ENCODE measurements at regions not wholly inside any gene's neighbourhood (a gene's known extent, or its start where the extent isn't known, plus 50 kb on each side); places are given as distances from the start of the nearest gene placed in this dataset.
A peak's percentile ranks its signal among the peaks of the same experiment; 100 is the strongest.

DNA sequence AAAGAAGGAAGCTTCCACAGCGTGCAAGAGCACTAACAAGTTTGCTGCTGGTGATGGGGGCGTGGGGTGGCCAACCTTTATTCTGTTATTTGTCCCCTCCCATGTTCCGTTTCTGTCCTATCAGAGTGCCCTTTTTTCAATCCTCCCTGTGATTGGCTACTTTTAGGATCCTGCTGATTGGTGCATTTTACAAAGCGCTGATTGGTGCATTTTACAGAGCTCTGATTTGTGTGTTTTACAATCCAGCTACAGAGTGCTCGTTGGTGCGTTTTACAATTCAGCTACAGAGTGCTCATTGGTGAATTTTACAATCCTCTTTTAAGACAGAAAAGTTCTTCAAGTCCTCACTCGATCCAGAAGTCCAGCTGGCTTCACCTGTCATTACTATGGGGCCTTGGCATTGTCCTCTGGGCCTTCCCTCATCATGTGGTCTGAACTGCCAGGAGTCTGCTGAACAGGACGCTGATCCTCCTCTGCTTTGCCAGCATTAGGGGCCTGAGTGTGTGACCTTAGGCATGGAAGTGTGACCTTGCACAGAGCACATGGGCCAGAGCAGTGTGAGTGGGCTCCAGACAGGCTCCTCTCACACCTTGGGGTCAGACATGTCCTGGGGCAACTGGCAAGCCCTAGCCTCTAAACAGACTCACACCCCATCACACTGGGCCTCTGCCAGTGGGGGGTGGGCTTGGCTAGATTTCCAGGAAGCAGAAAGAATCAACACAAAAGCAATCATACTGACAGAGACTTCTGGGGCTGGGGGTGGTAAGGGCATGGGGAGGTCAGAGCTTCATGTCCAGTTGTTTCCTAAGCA is 167.4 kb downstream of the PTPN20 start:
- Histone ChIP-seq H3K27me3 (ENCODE audit: insufficient read depth, low read depth) (no peaks in the 10 kb centered on the region), H3K4me3 (no peak overlapping the region), H2AFZ (no peak overlapping the region), H3K9me3 (ENCODE audit: insufficient read depth, low read depth) (no peaks in the 10 kb centered on the region; the same call in 1 of the 2 replicates), H3K36me3 (ENCODE audit: low read depth) (no peaks in the 10 kb centered on the region), H3K4me2 (peak overlapping the region; percentile 23; the same call in 1 of the 2 replicates), H3K27ac (no peak overlapping the region), H3K79me2 (ENCODE audit: low read depth) (no peaks in the 10 kb centered on the region), H4K20me1 (ENCODE audit: insufficient read depth) (no peaks in the 10 kb centered on the region), H3K4me1 (replicated peaks; ENCODE audit: insufficient read depth) (peaks cover 11% of the 10 kb centered on the region), H3F3A (ENCODE audit: insufficient read depth, low read depth) (no peaks in the 10 kb centered on the region), H3K9me2 (ENCODE audit: insufficient read depth) (no peaks in the 10 kb centered on the region)
- intact Hi-C loops (cut with micrococcal nuclease; ENCODE audit: unreplicated experiment), result no loop called here
- BruUV-seq (replicated peaks), result no TSS peak
- ChIA-PET POLR2A (ENCODE audit: unreplicated experiment) (no interaction called here), CTCF (no interaction called here)
- TF ChIP-seq, protein P1, sequence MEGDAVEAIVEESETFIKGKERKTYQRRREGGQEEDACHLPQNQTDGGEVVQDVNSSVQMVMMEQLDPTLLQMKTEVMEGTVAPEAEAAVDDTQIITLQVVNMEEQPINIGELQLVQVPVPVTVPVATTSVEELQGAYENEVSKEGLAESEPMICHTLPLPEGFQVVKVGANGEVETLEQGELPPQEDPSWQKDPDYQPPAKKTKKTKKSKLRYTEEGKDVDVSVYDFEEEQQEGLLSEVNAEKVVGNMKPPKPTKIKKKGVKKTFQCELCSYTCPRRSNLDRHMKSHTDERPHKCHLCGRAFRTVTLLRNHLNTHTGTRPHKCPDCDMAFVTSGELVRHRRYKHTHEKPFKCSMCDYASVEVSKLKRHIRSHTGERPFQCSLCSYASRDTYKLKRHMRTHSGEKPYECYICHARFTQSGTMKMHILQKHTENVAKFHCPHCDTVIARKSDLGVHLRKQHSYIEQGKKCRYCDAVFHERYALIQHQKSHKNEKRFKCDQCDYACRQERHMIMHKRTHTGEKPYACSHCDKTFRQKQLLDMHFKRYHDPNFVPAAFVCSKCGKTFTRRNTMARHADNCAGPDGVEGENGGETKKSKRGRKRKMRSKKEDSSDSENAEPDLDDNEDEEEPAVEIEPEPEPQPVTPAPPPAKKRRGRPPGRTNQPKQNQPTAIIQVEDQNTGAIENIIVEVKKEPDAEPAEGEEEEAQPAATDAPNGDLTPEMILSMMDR (conservative IDR thresholded peaks at IDR 0.05), result no peak
- no peak for TF ChIP-seq EZH2 (IDR thresholded peaks at IDR 0.05; ENCODE audit: low read depth)
- peak in 1 of 2 experiments; percentile 33 for DNase-seq

DNA sequence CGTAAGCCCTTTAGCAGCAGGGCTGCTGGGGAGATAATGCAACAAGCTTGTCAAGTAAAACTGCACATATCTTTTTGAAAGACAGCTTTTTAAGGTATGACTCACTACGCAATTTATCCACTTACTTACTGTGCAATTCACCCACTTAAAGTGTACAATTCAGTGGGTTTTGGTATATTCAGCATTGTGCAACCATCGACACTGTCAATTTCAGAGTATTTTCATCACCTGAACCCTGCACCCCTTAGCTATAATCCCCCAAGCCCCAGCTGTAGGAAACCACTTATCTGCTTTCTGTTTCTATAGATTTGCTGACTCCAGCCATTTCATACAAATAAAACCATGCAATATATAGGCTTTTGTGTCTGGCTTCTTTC is 168.0 kb downstream of the PTPN20 start:
- Histone ChIP-seq H3K4me1 (replicated peaks; ENCODE audit: insufficient read depth) (peaks cover 11% of the 10 kb centered on the region), H3K9me3 (ENCODE audit: insufficient read depth, low read depth) (no peaks in the 10 kb centered on the region; the same call in 1 of the 2 replicates), H3K4me3 (no peak overlapping the region), H3K36me3 (ENCODE audit: low read depth) (no peaks in the 10 kb centered on the region), H3K4me2 (peak overlapping the region; percentile 23; the same call in 1 of the 2 replicates), H3K79me2 (ENCODE audit: low read depth) (no peaks in the 10 kb centered on the region), H3K27ac (no peak overlapping the region), H3F3A (ENCODE audit: insufficient read depth, low read depth) (no peaks in the 10 kb centered on the region), H2AFZ (no peak overlapping the region), H4K20me1 (ENCODE audit: insufficient read depth) (no peaks in the 10 kb centered on the region), H3K27me3 (ENCODE audit: insufficient read depth, low read depth) (no peaks in the 10 kb centered on the region), H3K9me2 (ENCODE audit: insufficient read depth) (no peaks in the 10 kb centered on the region)
- ChIA-PET POLR2A (ENCODE audit: unreplicated experiment) (no interaction called here), CTCF (no interaction called here)
- TF ChIP-seq EZH2 (IDR thresholded peaks at IDR 0.05; ENCODE audit: low read depth), result no peak
- TF ChIP-seq, protein P1 (conservative IDR thresholded peaks at IDR 0.05), result no peak
- intact Hi-C loops (cut with micrococcal nuclease; ENCODE audit: unreplicated experiment), result no loop called here
- DNase-seq, result peak in 1 of 2 experiments; percentile 67
- BruUV-seq (replicated peaks), result no TSS peak

DNA sequence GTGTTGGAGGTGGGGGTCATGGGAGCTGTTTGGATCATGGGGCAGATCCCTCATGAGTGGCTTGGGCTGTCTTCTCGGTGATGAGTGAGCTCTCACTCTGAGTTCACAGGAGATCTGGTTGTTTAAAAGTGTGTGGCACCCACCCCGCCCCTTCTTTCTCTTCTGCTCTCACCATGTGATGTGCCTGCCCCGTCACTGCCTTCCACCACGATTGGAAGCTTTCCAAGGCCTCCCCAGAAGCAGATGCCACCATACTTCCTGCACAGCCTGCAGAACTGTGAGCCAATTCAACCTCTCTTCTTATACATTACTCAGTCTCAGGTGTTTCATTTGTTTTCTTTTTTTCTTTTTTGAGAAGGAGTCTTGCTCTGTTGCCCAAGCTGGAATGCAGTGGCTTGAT is 170.0 kb downstream of the PTPN20 start:
- intact Hi-C loops (cut with micrococcal nuclease; ENCODE audit: unreplicated experiment), result no loop called here
- no peaks in the 10 kb centered on the region; the same call in 1 of the 2 replicates for H3K9me3 ChIP-seq (ENCODE audit: insufficient read depth, low read depth)

More for the DNA sequence above, 170.0 kb downstream of the PTPN20 start:
- no peaks in the 10 kb centered on the region for H3K9me2 ChIP-seq (ENCODE audit: insufficient read depth)
- no peaks in the 10 kb centered on the region for H3K27me3 ChIP-seq (ENCODE audit: insufficient read depth, low read depth)
- no peak overlapping the region for H2AFZ ChIP-seq
- no peaks in the 10 kb centered on the region for H3K79me2 ChIP-seq (ENCODE audit: low read depth)
- TF ChIP-seq, protein P1 (conservative IDR thresholded peaks at IDR 0.05), result no peak
- no peak for TF ChIP-seq EZH2 (IDR thresholded peaks at IDR 0.05; ENCODE audit: low read depth)
- no peaks in the 10 kb centered on the region for H4K20me1 ChIP-seq (ENCODE audit: insufficient read depth)
- ChIA-PET POLR2A (ENCODE audit: unreplicated experiment) (no interaction called here), CTCF (no interaction called here)
- DNase-seq, result peak in 1 of 2 experiments; percentile 19
- H3K4me3 ChIP-seq, result no peak overlapping the region
- H3K4me1 ChIP-seq (replicated peaks; ENCODE audit: insufficient read depth), result peaks cover 11% of the 10 kb centered on the region
- H3K27ac ChIP-seq, result no peak overlapping the region
- no TSS peak for BruUV-seq (replicated peaks)
- no peaks in the 10 kb centered on the region for H3K36me3 ChIP-seq (ENCODE audit: low read depth)
- no peaks in the 10 kb centered on the region for H3F3A ChIP-seq (ENCODE audit: insufficient read depth, low read depth)
- H3K4me2 ChIP-seq, result no peak overlapping the region
